Coronary artery (tissue), 2 donors: ENCODE measurements at regions not wholly inside any gene's neighbourhood (a gene's known extent, or its start where the extent isn't known, plus 50 kb on each side); places are given as distances from the start of the nearest gene placed in this dataset.
"Not testable (repeated sequence)": the region's sequence is repeated elsewhere in the genome, so short reads cannot be mapped to it uniquely, and the experiment has no call there.

Experiments
- DNase-seq: peaks from one replicate; pipeline ENCODE4 v3.0.0-alpha.2; 2017; ENCODE audit warnings: low spot score
- H3K27ac ChIP-seq, 2 donors: fragments of 200-600 bp; sonication (generic); one replicate each; pipeline ENCODE4 v1.5.1; 2016 to 2019
- H3K4me3 ChIP-seq: fragments of 200-600 bp; sonication (generic); 2 replicates; pipeline ENCODE4 v1.5.1; 2016; ENCODE audit warnings: mild to moderate bottlenecking, moderate library complexity
- TF ChIP-seq, protein P1 (sequence below): fragments of 200-600 bp; sonication (generic); IDR thresholded peaks from one replicate; pipeline ENCODE4 v1.5.1; 2019; ENCODE audit warnings: antibody characterized with exemption

DNA sequence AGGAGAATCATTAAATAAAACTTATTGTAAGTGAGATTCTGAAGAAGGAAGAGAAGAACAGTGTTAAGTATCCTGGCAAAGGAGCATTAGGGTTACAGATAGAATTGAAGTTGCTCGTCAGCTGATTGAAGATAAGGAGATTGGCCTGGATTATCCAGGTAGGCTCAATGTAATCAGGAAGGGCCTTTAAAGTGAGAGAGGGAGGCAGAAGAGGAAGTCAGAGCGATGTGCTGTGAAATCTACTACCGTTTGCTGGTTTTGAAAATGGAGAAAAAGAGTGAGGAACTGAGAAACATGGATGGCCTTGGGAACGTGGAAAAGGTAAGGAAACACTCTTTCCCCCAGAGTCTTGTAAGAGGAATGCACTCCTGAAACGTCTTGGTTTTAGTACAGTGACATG is 245.7 kb downstream of the ANTXR2 start:
- TF ChIP-seq, protein P1, sequence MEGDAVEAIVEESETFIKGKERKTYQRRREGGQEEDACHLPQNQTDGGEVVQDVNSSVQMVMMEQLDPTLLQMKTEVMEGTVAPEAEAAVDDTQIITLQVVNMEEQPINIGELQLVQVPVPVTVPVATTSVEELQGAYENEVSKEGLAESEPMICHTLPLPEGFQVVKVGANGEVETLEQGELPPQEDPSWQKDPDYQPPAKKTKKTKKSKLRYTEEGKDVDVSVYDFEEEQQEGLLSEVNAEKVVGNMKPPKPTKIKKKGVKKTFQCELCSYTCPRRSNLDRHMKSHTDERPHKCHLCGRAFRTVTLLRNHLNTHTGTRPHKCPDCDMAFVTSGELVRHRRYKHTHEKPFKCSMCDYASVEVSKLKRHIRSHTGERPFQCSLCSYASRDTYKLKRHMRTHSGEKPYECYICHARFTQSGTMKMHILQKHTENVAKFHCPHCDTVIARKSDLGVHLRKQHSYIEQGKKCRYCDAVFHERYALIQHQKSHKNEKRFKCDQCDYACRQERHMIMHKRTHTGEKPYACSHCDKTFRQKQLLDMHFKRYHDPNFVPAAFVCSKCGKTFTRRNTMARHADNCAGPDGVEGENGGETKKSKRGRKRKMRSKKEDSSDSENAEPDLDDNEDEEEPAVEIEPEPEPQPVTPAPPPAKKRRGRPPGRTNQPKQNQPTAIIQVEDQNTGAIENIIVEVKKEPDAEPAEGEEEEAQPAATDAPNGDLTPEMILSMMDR: no peak
- H3K27ac ChIP-seq: no peak overlapping the region

GRCh38 chr4:79823148-79823763 is 249.8 kb downstream of the ANTXR2 start:
- TF ChIP-seq, protein P1: no peak
- no peak for DNase-seq
- H3K27ac ChIP-seq: peak overlapping the region in 1 of 2 donors; percentile 24
- no peak overlapping the region for H3K4me3 ChIP-seq

More for the DNA sequence above, 245.7 kb downstream of the ANTXR2 start:
- H3K4me3 ChIP-seq: no peak overlapping the region
- DNase-seq: no peak

GRCh38 chr4:79820427-79820826 is 252.6 kb downstream of the ANTXR2 start:
- DNase-seq: no peak
- Histone ChIP-seq H3K4me3 (no peak overlapping the region), H3K27ac (no peak overlapping the region)
- TF ChIP-seq, protein P1: no peak

- not testable (repeated sequence) for H3K4me3 ChIP-seq, DNase-seq, H3K27ac ChIP-seq
These were observed 265.1 kb downstream of the ANTXR2 start for GRCh38 chr4:79807933-79808332.

- H3K27ac ChIP-seq: no peak overlapping the region
- no peak for DNase-seq
- TF ChIP-seq, protein P1: no peak
- no peak overlapping the region for H3K4me3 ChIP-seq
These were observed 275.0 kb downstream of the ANTXR2 start for GRCh38 chr4:79798047-79798446.

GRCh38 chr4:79796948-79797347 is 276.1 kb downstream of the ANTXR2 start:
- Histone ChIP-seq H3K4me3 (no peak overlapping the region), H3K27ac (no peak overlapping the region)
- no peak for DNase-seq
- TF ChIP-seq, protein P1: no peak

- no peak overlapping the region for H3K27ac ChIP-seq
- TF ChIP-seq, protein P1: no peak
- no peak overlapping the region for H3K4me3 ChIP-seq
- no peak for DNase-seq
These were observed 284.1 kb downstream of the ANTXR2 start for GRCh38 chr4:79788884-79789283.
